ENCODE measurements at regions not wholly inside any gene's neighbourhood (a gene's known extent, or its start where the extent isn't known, plus 50 kb on each side); places are given as distances from the start of the nearest gene placed in this dataset.

GRCh38 chr2:10964052-10964790, 52.5 kb downstream of the KCNF1 start:
- DNase-seq: no peak
- no peak for TF ChIP-seq GATA1 (IDR thresholded peaks at IDR 0.05; ENCODE audit: low read depth, low read length)
- no peak for TF ChIP-seq POLR2A (IDR thresholded peaks at IDR 0.05; ENCODE audit: low read length)

- no peak for DNase-seq
- no peak for TF ChIP-seq GATA1 (IDR thresholded peaks at IDR 0.05; ENCODE audit: low read depth, low read length)
- no peak for TF ChIP-seq POLR2A (IDR thresholded peaks at IDR 0.05; ENCODE audit: low read length)
Observed at GRCh38 chr2:10965241-10965843, 53.6 kb downstream of the KCNF1 start.

- no peak for DNase-seq
Observed at GRCh38 chr2:10966056-10966455, 54.3 kb downstream of the KCNF1 start.

GRCh38 chr2:10966741-10967140, 55.0 kb downstream of the KCNF1 start:
- DNase-seq: no peak
- TF ChIP-seq GATA1 (IDR thresholded peaks at IDR 0.05; ENCODE audit: low read depth, low read length) (no peak), POLR2A (IDR thresholded peaks at IDR 0.05; ENCODE audit: low read length) (no peak)

More at GRCh38 chr2:10966056-10966455, 54.3 kb downstream of the KCNF1 start:
- TF ChIP-seq GATA1 (IDR thresholded peaks at IDR 0.05; ENCODE audit: low read depth, low read length) (no peak), POLR2A (IDR thresholded peaks at IDR 0.05; ENCODE audit: low read length) (no peak)

GRCh38 chr2:10968176-10968575, 56.4 kb downstream of the KCNF1 start:
- no peak for DNase-seq
- no peak for TF ChIP-seq GATA1 (IDR thresholded peaks at IDR 0.05; ENCODE audit: low read depth, low read length)
- no peak for TF ChIP-seq POLR2A (IDR thresholded peaks at IDR 0.05; ENCODE audit: low read length)

GRCh38 chr2:10970666-10971065, 58.9 kb downstream of the KCNF1 start:
- no peak for TF ChIP-seq GATA1 (IDR thresholded peaks at IDR 0.05; ENCODE audit: low read depth, low read length)
- TF ChIP-seq POLR2A (IDR thresholded peaks at IDR 0.05; ENCODE audit: low read length): no peak
- no peak for DNase-seq

- TF ChIP-seq POLR2A (IDR thresholded peaks at IDR 0.05; ENCODE audit: low read length) (no peak), GATA1 (IDR thresholded peaks at IDR 0.05; ENCODE audit: low read depth, low read length) (no peak)
- no peak for DNase-seq
Observed at GRCh38 chr2:10971161-10971887, 59.6 kb downstream of the KCNF1 start.

- TF ChIP-seq GATA1 (IDR thresholded peaks at IDR 0.05; ENCODE audit: low read depth, low read length): no peak
- no peak for DNase-seq
Observed at GRCh38 chr2:10971888-10972260, 60.1 kb downstream of the KCNF1 start.

GRCh38 chr2:10972683-10973433, 61.1 kb downstream of the KCNF1 start:
- TF ChIP-seq GATA1 (IDR thresholded peaks at IDR 0.05; ENCODE audit: low read depth, low read length) (no peak), POLR2A (IDR thresholded peaks at IDR 0.05; ENCODE audit: low read length) (no peak)
- DNase-seq: no peak

- no peak for TF ChIP-seq POLR2A (IDR thresholded peaks at IDR 0.05; ENCODE audit: low read length)
- no peak for TF ChIP-seq GATA1 (IDR thresholded peaks at IDR 0.05; ENCODE audit: low read depth, low read length)
- DNase-seq: no peak
Observed at GRCh38 chr2:10973766-10974165, 62.0 kb downstream of the KCNF1 start.

GRCh38 chr2:10977003-10977402, 65.3 kb downstream of the KCNF1 start:
- no peak for TF ChIP-seq GATA1 (IDR thresholded peaks at IDR 0.05; ENCODE audit: low read depth, low read length)
- TF ChIP-seq POLR2A (IDR thresholded peaks at IDR 0.05; ENCODE audit: low read length): no peak

GRCh38 chr2:10977621-10978020, 65.9 kb downstream of the KCNF1 start:
- DNase-seq: no peak
- TF ChIP-seq GATA1 (IDR thresholded peaks at IDR 0.05; ENCODE audit: low read depth, low read length) (no peak), POLR2A (IDR thresholded peaks at IDR 0.05; ENCODE audit: low read length) (no peak)

More at GRCh38 chr2:10977003-10977402, 65.3 kb downstream of the KCNF1 start:
- DNase-seq: no peak

- TF ChIP-seq GATA1 (IDR thresholded peaks at IDR 0.05; ENCODE audit: low read depth, low read length) (no peak), POLR2A (IDR thresholded peaks at IDR 0.05; ENCODE audit: low read length) (no peak)
- no peak for DNase-seq
Observed at GRCh38 chr2:10978090-10978670, 66.4 kb downstream of the KCNF1 start.

Measured in erythroblast (primary cell).